Cardiac fibroblast (primary cell): ENCODE measurements at regions not wholly inside any gene's neighbourhood (a gene's known extent, or its start where the extent isn't known, plus 50 kb on each side); places are given as distances from the start of the nearest gene placed in this dataset.
A peak's percentile ranks its signal among the peaks of the same experiment; 100 is the strongest.

Source experiments
- DNase-seq, 2 donors: peaks; one replicate each; pipeline versions ENCODE4 v3.0.0 to v3.0.0-alpha.2; 2010; ENCODE audit warnings: low read depth in 2 of 2
- H3K4me3 ChIP-seq, 2 donors: replicated peaks in 1 of 2; 1 replicate in 1 of 2; 2 replicates in 1 of 2; pipeline ENCODE4 v1.5.1; 2011; ENCODE audit warnings: low read depth in 2 of 2, low read length in 2 of 2, mild to moderate bottlenecking in 2 of 2, moderate library complexity in 1 of 2
- CTCF ChIP-seq: IDR thresholded peaks from one replicate; pipeline ENCODE4 v1.5.1; 2011; ENCODE audit warnings: low read depth, mild to moderate bottlenecking, low read length, inconsistent platforms

- no peak overlapping the region for H3K4me3 ChIP-seq
- TF ChIP-seq CTCF = no peak
- no peak for DNase-seq
Observed at GRCh38 chr18:27855486-27855885, 321.4 kb downstream of the CDH2 start.

- H3K4me3 ChIP-seq = no peak overlapping the region
- TF ChIP-seq CTCF = no peak
- DNase-seq = no peak
Observed at GRCh38 chr18:27854631-27855030, 322.3 kb downstream of the CDH2 start.

GRCh38 chr18:27848336-27848735 lies 328.6 kb downstream of the CDH2 start:
- no peak for DNase-seq
- H3K4me3 ChIP-seq = no peak overlapping the region
- no peak for TF ChIP-seq CTCF

GRCh38 chr18:27847412-27847811 lies 329.5 kb downstream of the CDH2 start:
- no peak overlapping the region for H3K4me3 ChIP-seq
- DNase-seq = no peak
- no peak for TF ChIP-seq CTCF

DNA sequence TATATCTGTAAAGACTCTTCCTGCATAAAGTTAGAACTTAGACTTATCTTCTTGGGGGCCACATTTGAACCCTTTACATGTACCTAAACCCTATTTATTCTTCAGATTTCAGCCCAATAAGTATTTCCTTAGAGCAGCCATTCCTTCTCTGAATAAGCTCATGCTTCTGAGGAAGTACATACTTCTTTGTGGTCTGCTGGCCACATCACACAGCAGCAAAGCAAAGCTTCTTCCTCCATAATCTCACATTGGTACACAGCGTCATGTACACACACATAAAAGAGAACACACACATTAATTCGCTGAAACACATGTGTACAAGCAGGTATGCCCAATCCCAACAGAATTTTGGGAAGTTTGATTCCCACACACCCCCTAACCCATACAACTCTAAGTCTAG lies 331.0 kb downstream of the CDH2 start:
- DNase-seq = no peak
- no peak for TF ChIP-seq CTCF
- no peak overlapping the region for H3K4me3 ChIP-seq

GRCh38 chr18:27843783-27844777 lies 332.9 kb downstream of the CDH2 start:
- peak; percentile 37 to 77 for DNase-seq
- TF ChIP-seq CTCF = no peak
- H3K4me3 ChIP-seq = no peak overlapping the region
